ENCODE measurements at regions not wholly inside any gene's neighbourhood (a gene's known extent, or its start where the extent isn't known, plus 50 kb on each side); places are given as distances from the start of the nearest gene placed in this dataset.

DNA sequence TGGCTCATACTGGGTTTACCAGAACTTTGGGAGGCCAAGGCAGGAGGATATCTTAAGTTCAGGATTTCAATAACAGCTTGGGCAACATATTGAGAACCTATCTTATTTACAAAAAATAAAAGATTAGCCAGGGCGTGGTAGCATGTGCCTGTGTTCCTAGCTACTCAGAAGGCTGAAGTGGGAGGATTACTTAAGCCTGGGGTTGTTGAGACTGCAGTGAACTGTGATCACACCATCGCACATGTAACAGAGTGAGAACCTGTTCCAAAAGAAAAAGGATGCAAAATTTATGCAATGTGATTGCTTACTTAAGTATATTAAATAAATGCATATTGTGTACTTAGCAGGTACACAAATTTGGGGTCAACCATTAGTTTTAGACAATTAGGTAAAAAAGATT lies 768.9 kb upstream of the CDH7 start:
- TF ChIP-seq, protein P1, sequence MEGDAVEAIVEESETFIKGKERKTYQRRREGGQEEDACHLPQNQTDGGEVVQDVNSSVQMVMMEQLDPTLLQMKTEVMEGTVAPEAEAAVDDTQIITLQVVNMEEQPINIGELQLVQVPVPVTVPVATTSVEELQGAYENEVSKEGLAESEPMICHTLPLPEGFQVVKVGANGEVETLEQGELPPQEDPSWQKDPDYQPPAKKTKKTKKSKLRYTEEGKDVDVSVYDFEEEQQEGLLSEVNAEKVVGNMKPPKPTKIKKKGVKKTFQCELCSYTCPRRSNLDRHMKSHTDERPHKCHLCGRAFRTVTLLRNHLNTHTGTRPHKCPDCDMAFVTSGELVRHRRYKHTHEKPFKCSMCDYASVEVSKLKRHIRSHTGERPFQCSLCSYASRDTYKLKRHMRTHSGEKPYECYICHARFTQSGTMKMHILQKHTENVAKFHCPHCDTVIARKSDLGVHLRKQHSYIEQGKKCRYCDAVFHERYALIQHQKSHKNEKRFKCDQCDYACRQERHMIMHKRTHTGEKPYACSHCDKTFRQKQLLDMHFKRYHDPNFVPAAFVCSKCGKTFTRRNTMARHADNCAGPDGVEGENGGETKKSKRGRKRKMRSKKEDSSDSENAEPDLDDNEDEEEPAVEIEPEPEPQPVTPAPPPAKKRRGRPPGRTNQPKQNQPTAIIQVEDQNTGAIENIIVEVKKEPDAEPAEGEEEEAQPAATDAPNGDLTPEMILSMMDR (conservative IDR thresholded peaks at IDR 0.05; ENCODE audit: low read length), result no peak
- no peak for TF ChIP-seq EZH2phosphoT487 (IDR thresholded peaks at IDR 0.05; ENCODE audit: borderline replicate concordance, low read depth, low read length)
- no peak for DNase-seq (ENCODE audit: low spot score)
- Histone ChIP-seq H3K27ac (ENCODE audit: low read depth, low read length, poor library complexity, severe bottlenecking) (no peak overlapping the region), H3K9me3 (ENCODE audit: low read length) (no peaks in the 10 kb centered on the region), H3K9me2 (ENCODE audit: insufficient read depth, low read length) (no peaks in the 10 kb centered on the region), H3K4me1 (ENCODE audit: insufficient read depth, low read length, poor library complexity, severe bottlenecking) (no peaks in the 10 kb centered on the region), H3K79me2 (ENCODE audit: insufficient read depth, low read depth, low read length) (no peaks in the 10 kb centered on the region), H4K20me1 (ENCODE audit: insufficient read depth, low read length) (no peaks in the 10 kb centered on the region), H3K4me2 (ENCODE audit: low read length) (no peak overlapping the region), H3K36me3 (ENCODE audit: insufficient read depth, low read length) (no peaks in the 10 kb centered on the region), H3K4me3 (ENCODE audit: low read depth, low read length, poor library complexity, severe bottlenecking) (no peak overlapping the region), H2AFZ (ENCODE audit: low read length) (no peak overlapping the region)
- intact Hi-C loops (cut with micrococcal nuclease; ENCODE audit: unreplicated experiment), result no loop called here
- BruUV-seq (replicated peaks), result no TSS peak
- CTCF ChIA-PET (ENCODE audit: unreplicated experiment), result no interaction called here
- POLR2A ChIA-PET, result no interaction called here

DNA sequence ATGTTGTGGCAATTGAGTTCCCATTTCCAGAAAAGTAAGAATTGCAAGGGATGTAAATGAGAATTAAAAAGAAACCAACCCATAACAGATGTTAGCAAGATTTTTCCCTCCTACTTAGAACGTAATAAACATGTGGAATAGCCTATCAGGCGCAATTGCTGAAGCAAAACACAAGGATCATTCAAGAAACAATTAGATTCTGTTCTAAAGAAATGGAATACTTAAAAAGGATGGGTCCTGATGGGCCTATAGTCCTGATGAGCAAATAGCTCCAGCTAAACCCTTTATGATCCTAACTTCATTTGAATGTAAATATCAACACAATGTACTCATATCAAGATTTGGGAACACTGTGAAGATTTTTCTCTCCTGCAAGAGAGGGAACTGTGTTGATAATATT lies 771.0 kb upstream of the CDH7 start:
- Histone ChIP-seq H3K79me2 (ENCODE audit: insufficient read depth, low read depth, low read length) (no peaks in the 10 kb centered on the region), H3K9me2 (ENCODE audit: insufficient read depth, low read length) (no peaks in the 10 kb centered on the region), H3K27ac (ENCODE audit: low read depth, low read length, poor library complexity, severe bottlenecking) (no peak overlapping the region), H4K20me1 (ENCODE audit: insufficient read depth, low read length) (no peaks in the 10 kb centered on the region), H3K36me3 (ENCODE audit: insufficient read depth, low read length) (no peaks in the 10 kb centered on the region), H3K4me1 (ENCODE audit: insufficient read depth, low read length, poor library complexity, severe bottlenecking) (no peaks in the 10 kb centered on the region), H2AFZ (ENCODE audit: low read length) (no peak overlapping the region), H3K9me3 (ENCODE audit: low read length) (no peaks in the 10 kb centered on the region), H3K4me2 (ENCODE audit: low read length) (no peak overlapping the region), H3K4me3 (ENCODE audit: low read depth, low read length, poor library complexity, severe bottlenecking) (no peak overlapping the region)
- no peak for DNase-seq (ENCODE audit: low spot score)
- intact Hi-C loops (cut with micrococcal nuclease; ENCODE audit: unreplicated experiment), result no loop called here
- no TSS peak for BruUV-seq (replicated peaks)
- ChIA-PET CTCF (ENCODE audit: unreplicated experiment) (no interaction called here), POLR2A (no interaction called here)
- TF ChIP-seq EZH2phosphoT487 (IDR thresholded peaks at IDR 0.05; ENCODE audit: borderline replicate concordance, low read depth, low read length), result no peak
- TF ChIP-seq, protein P1 (conservative IDR thresholded peaks at IDR 0.05; ENCODE audit: low read length), result no peak

DNA sequence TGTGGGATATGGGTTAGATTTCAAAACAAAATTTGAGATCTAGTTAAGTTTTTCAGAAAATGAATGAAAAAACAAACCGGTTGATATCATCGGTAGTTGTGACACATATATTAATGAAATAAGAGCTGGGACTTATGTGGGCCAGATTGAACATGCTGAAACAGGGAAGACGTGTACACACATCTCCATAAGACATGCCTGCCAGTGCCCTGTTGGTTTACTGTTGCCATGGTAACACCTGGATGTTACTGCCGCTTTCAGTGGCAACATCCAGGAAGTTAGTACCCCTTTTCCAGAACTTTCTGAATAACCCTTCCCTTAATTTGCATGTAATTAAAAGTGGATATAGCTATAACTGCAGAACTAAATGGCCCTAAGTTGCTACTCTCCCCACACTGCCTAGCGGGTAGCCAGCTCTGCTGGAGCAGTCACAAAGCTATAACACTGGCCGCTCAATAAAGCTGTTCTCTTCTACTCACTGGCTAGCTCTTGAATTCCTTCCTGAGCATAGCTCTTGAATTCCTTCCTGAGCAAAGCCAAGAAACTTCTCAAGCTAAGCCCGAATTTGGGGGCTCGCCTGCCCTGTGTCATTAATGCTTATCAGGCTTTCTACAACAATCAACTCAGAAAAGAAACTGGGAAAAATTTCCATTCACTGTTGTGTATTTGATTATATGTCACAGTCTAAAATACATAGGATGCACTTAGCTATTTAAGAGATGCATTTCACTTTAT lies 776.3 kb upstream of the CDH7 start:
- H3K27ac ChIP-seq (ENCODE audit: low read depth, low read length, poor library complexity, severe bottlenecking), result no peak overlapping the region
- ChIA-PET CTCF (ENCODE audit: unreplicated experiment) (no interaction called here), POLR2A (no interaction called here)
- no peaks in the 10 kb centered on the region for H4K20me1 ChIP-seq (ENCODE audit: insufficient read depth, low read length)
- H3K9me2 ChIP-seq (ENCODE audit: insufficient read depth, low read length), result no peaks in the 10 kb centered on the region
- H2AFZ ChIP-seq (ENCODE audit: low read length), result no peak overlapping the region
- no peaks in the 10 kb centered on the region for H3K9me3 ChIP-seq (ENCODE audit: low read length)
- DNase-seq (ENCODE audit: low spot score), result no peak
- no peaks in the 10 kb centered on the region for H3K79me2 ChIP-seq (ENCODE audit: insufficient read depth, low read depth, low read length)
- intact Hi-C loops (cut with micrococcal nuclease; ENCODE audit: unreplicated experiment), result no loop called here
- no peaks in the 10 kb centered on the region for H3K36me3 ChIP-seq (ENCODE audit: insufficient read depth, low read length)
- no peak for TF ChIP-seq EZH2phosphoT487 (IDR thresholded peaks at IDR 0.05; ENCODE audit: borderline replicate concordance, low read depth, low read length)
- TF ChIP-seq, protein P1 (conservative IDR thresholded peaks at IDR 0.05; ENCODE audit: low read length), result no peak
- H3K4me2 ChIP-seq (ENCODE audit: low read length), result no peak overlapping the region
- no TSS peak for BruUV-seq (replicated peaks)
- no peak overlapping the region for H3K4me3 ChIP-seq (ENCODE audit: low read depth, low read length, poor library complexity, severe bottlenecking)
- no peaks in the 10 kb centered on the region for H3K4me1 ChIP-seq (ENCODE audit: insufficient read depth, low read length, poor library complexity, severe bottlenecking)
